ENCODE measurements at regions not wholly inside any gene's neighbourhood (a gene's known extent, or its start where the extent isn't known, plus 50 kb on each side); places are given as distances from the start of the nearest gene placed in this dataset.
A peak's percentile ranks its signal among the peaks of the same experiment; 100 is the strongest.

DNA sequence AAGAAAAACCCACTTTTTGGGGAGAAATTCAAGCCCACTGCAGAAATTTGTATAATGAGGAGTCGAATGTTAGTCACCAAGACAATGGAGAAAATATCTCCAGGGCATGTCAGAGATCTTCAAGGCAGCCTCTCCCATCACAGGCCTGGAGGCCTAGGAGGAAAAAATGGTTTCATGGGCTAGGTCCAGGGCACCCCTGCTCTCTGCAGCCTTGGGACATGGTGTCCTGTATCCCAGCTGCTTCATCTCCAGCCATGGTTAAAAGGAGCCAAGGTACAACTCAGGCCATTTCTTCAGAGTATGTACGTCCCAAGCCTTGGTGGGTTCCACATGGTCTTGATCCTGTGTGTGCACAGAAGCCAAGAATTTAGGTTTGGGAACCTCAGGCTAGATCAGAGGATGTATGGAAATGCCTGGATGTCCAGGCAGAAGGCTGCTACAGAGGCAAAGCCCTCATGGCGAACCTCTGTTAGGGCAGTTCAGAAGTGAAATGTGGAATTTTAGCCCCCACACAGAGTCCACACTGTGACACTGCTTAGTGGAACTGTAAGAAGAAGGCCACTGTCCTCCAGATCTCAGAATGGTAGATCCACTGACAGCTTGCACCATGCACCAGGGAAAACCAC, 561.4 kb downstream of the ISL1 start:
- no peak for TF ChIP-seq CTCF (IDR thresholded peaks at IDR 0.05)

DNA sequence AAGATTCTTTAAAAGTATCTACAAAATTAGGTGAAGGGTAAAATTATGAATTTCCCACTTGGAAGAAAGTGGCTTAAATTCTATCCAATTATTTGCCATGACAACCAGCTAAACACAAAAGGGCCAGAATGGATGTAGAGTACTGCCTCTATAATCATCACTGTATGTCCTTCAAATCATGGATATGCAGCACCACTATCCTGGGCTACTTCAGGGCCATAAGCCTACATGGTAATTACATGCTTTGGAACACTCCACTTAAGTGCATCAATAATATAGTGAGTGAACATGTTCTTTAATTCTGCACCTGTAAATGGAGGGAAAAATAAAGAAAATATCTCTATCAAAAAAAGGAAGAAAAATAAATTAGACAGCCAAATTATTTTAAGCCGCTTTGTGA, 575.2 kb downstream of the ISL1 start:
- TF ChIP-seq CTCF (IDR thresholded peaks at IDR 0.05): no peak

GRCh38 chr5:51960617-51961121, 577.4 kb downstream of the ISL1 start:
- TF ChIP-seq CTCF (IDR thresholded peaks at IDR 0.05): peak; percentile 67

GRCh38 chr5:51961154-51961562, 577.9 kb downstream of the ISL1 start:
- no peak for TF ChIP-seq CTCF (IDR thresholded peaks at IDR 0.05)

DNA sequence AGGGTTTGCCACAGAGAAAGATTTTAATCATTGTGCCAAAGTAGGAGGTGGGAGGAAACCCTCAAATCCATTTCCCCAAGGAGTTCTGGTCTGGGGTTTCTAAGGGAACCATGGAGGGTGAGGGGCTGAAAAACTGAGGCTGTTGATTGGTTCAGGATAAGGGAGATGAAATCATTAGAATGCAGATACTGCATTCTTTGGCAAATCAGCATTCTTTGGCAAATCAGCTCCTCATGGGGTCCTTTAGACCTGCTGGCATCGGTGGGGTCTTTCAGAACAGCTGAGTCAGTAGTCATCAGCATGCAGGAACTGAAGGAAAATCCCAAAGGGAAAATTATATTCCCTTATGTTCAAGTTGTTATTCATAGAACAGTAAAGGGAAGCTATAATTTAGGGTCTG, 585.5 kb downstream of the ISL1 start:
- TF ChIP-seq CTCF (IDR thresholded peaks at IDR 0.05): no peak

GRCh38 chr5:51974834-51975233, 591.6 kb downstream of the ISL1 start:
- no peak for TF ChIP-seq CTCF (IDR thresholded peaks at IDR 0.05)

DNA sequence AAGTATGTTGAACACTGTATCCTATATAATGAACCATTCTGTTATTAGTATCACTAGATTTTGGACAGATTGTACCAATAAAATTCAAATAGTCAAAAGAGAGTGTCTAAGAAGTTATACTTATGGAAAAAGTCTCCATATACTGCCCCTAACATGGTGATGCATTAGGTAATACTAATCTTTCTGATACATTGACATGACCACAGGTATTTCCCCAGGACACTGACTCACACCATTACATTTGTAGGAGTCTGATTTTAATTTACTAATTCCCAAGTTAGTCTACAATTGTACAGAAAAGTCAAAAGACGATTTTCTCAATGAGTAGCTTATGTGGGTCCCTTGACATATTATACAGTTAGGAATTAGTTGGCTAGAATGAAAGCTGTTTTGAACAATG, 593.8 kb downstream of the ISL1 start:
- TF ChIP-seq CTCF (IDR thresholded peaks at IDR 0.05): no peak

DNA sequence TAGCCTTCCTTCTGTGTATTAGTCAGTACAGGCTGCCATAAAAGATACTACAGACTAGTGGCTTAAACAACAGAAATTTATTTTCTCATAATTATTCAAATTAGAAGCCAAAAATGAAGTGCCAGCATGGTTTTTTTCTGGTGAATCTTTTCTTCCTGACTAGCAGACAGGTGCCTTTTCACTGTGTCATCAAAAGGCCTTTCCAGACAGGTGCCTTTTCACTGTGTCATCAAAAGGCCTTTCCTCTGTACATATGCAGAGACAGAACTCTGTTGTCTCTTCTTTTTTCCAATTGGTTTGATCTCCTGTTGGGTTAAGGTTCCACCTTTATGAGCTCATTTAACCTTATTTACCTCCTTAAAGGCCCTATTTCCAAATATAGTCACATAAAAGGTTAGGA, 599.9 kb downstream of the ISL1 start:
- TF ChIP-seq CTCF (IDR thresholded peaks at IDR 0.05): no peak

All from LNCAP (cell line).